Breast epithelium (tissue), 4 donors: ENCODE measurements at regions not wholly inside any gene's neighbourhood (a gene's known extent, or its start where the extent isn't known, plus 50 kb on each side); places are given as distances from the start of the nearest gene placed in this dataset.

Experiments
- DNase-seq, 2 donors: peaks; one replicate each; pipeline ENCODE4 v3.0.0-alpha.2; 2019; ENCODE audit warnings: low spot score in 2 of 2
- H3K27ac ChIP-seq, 2 donors: fragments of 200-600 bp; sonication (generic) in 1 of 2; one replicate each; pipeline ENCODE4 v1.5.1; 2016 to 2019; ENCODE audit warnings: mild to moderate bottlenecking in 1 of 2
- H3K27me3 ChIP-seq, 2 donors: fragments of 200-600 bp; sonication (generic) in 1 of 2; one replicate each; pipeline versions ENCODE4 v1.5.1 to v1.6.0; 2017 to 2019; ENCODE audit warnings: control low read depth in 1 of 2, mild to moderate bottlenecking in 1 of 2
- H3K36me3 ChIP-seq: fragments of 200-600 bp; one replicate; pipeline ENCODE4 v1.5.1; 2019
- H3K4me1 ChIP-seq, 2 donors: fragments of 200-600 bp; sonication (generic); one replicate each; pipeline ENCODE4 v1.5.1; 2016 to 2019; ENCODE audit warnings: control low read depth in 1 of 2
- H3K4me3 ChIP-seq, 3 donors: fragments of 200-600 bp; sonication (generic); 1 replicate in 2 of 3; 2 replicates in 1 of 3; pipeline ENCODE4 v1.5.1; 2016 to 2019; ENCODE audit warnings: mild to moderate bottlenecking in 3 of 3, moderate library complexity in 2 of 3
- H3K9me3 ChIP-seq, 2 donors: fragments of 200-600 bp; sonication (generic) in 1 of 2; one replicate each; pipeline ENCODE4 v1.5.1; 2016 to 2019; ENCODE audit warnings: control low read depth in 1 of 2
- POLR2A ChIP-seq: fragments of 450-650 bp; IDR thresholded peaks from one replicate; pipeline ENCODE4 v1.6.1; 2016; ENCODE audit warnings: antibody characterized with exemption, mild to moderate bottlenecking, moderate library complexity
- POLR2AphosphoS5 ChIP-seq, 3 donors: sonication (generic); formaldehyde crosslinking; IDR thresholded peaks; one replicate each; pipeline ENCODE4 v1.6.1; 2017; ENCODE audit warnings: antibody characterized with exemption in 3 of 3
- intact Hi-C: fragments of 100-400 bp; cut with DNase I; formaldehyde crosslinking; loops from one replicate; pipeline ENCODE4 v1.15.1; 2023; ENCODE audit warnings: low total_unique reads
- TF ChIP-seq, protein P1 (sequence below), 3 donors: fragments of 450-650 bp; IDR thresholded peaks; one replicate each; pipeline ENCODE4 v1.5.1; 2016 to 2017; ENCODE audit warnings: antibody characterized with exemption in 3 of 3, mild to moderate bottlenecking in 3 of 3, moderate library complexity in 3 of 3

- Histone ChIP-seq H3K9me3 (no peaks in the 10 kb centered on the region), H3K27ac (no peak overlapping the region), H3K36me3 (no peaks in the 10 kb centered on the region), H3K4me1 (no peaks in the 10 kb centered on the region), H3K27me3 (peaks cover 0 to 69% of the 10 kb centered on the region in 2 donors), H3K4me3 (no peak overlapping the region)
- intact Hi-C loops, result no loop called here
- no peak for DNase-seq
- TF ChIP-seq POLR2AphosphoS5 (IDR thresholded peaks at IDR 0.05) (no peak), POLR2A (no peak)
- TF ChIP-seq, protein P1, sequence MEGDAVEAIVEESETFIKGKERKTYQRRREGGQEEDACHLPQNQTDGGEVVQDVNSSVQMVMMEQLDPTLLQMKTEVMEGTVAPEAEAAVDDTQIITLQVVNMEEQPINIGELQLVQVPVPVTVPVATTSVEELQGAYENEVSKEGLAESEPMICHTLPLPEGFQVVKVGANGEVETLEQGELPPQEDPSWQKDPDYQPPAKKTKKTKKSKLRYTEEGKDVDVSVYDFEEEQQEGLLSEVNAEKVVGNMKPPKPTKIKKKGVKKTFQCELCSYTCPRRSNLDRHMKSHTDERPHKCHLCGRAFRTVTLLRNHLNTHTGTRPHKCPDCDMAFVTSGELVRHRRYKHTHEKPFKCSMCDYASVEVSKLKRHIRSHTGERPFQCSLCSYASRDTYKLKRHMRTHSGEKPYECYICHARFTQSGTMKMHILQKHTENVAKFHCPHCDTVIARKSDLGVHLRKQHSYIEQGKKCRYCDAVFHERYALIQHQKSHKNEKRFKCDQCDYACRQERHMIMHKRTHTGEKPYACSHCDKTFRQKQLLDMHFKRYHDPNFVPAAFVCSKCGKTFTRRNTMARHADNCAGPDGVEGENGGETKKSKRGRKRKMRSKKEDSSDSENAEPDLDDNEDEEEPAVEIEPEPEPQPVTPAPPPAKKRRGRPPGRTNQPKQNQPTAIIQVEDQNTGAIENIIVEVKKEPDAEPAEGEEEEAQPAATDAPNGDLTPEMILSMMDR (IDR thresholded peaks at IDR 0.05), result no peak
Observed at GRCh38 chr13:111534751-111535522, 214.5 kb downstream of the TEX29 start.

DNA sequence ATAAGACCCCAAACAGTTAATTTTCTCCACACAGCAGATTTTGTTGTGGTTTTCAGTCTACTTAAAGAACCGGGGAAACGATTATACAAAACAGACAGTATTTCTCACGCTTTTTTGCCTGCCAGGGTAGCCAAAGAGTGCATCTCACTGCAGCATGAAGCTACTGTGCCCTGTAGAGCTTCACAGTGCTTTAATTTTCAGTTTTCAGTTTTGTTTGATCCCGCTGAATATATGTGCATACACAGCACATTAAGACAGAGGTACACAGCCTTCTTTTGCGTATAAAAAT is 215.0 kb downstream of the TEX29 start:
- no peak for DNase-seq
- Histone ChIP-seq H3K4me3 (no peak overlapping the region), H3K4me1 (no peaks in the 10 kb centered on the region), H3K27ac (no peak overlapping the region), H3K27me3 (peaks cover 0 to 69% of the 10 kb centered on the region in 2 donors), H3K36me3 (no peaks in the 10 kb centered on the region), H3K9me3 (no peaks in the 10 kb centered on the region)
- intact Hi-C loops, result no loop called here
- TF ChIP-seq POLR2AphosphoS5 (IDR thresholded peaks at IDR 0.05) (no peak), POLR2A (no peak)
- TF ChIP-seq, protein P1 (IDR thresholded peaks at IDR 0.05), result no peak

DNA sequence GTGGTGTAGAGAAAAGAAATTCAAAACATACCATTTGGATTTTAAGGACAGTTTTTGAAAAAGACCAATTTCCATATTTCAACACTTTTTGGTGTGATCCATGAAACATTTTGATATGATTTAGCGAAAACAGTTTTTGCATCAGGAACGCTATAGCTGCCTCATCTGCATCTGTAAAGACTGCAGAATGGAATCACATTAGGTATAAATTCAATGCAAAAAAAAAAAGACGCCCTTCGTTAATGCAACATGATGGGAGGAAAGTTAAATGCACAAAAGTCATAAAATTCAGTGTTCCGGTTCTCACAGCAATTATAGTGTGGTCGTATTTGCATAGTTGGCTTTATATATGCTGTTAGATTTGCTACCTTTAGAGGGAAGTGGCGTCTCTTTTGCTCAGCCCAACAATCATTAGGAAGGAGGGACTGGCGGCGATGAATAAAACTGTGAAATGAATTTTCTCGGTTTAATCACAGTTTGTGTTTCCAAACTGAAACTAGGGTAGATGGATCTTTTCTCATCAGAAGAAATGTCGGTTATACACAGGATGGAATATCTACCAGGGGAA is 215.7 kb downstream of the TEX29 start:
- no peaks in the 10 kb centered on the region for H3K4me1 ChIP-seq
- TF ChIP-seq POLR2AphosphoS5 (IDR thresholded peaks at IDR 0.05) (no peak), POLR2A (no peak)
- TF ChIP-seq, protein P1 (IDR thresholded peaks at IDR 0.05), result no peak
- peaks cover 0 to 69% of the 10 kb centered on the region in 2 donors for H3K27me3 ChIP-seq
- no peak overlapping the region for H3K4me3 ChIP-seq
- H3K9me3 ChIP-seq, result no peaks in the 10 kb centered on the region
- H3K27ac ChIP-seq, result no peak overlapping the region
- intact Hi-C loops, result no loop called here
- DNase-seq, result no peak
- no peaks in the 10 kb centered on the region for H3K36me3 ChIP-seq

- Histone ChIP-seq H3K27me3 (peaks cover 0 to 76% of the 10 kb centered on the region in 2 donors), H3K4me1 (no peaks in the 10 kb centered on the region), H3K4me3 (no peak overlapping the region), H3K36me3 (no peaks in the 10 kb centered on the region), H3K27ac (no peak overlapping the region), H3K9me3 (no peaks in the 10 kb centered on the region)
- TF ChIP-seq POLR2AphosphoS5 (IDR thresholded peaks at IDR 0.05) (no peak), POLR2A (no peak)
- TF ChIP-seq, protein P1 (IDR thresholded peaks at IDR 0.05), result no peak
- no peak for DNase-seq
- intact Hi-C loops, result no loop called here
Observed at GRCh38 chr13:111537115-111537728, 216.8 kb downstream of the TEX29 start.

GRCh38 chr13:111537843-111538499 is 217.5 kb downstream of the TEX29 start:
- no peak for DNase-seq
- H3K9me3 ChIP-seq, result no peaks in the 10 kb centered on the region
- TF ChIP-seq POLR2AphosphoS5 (IDR thresholded peaks at IDR 0.05), result no peak
- TF ChIP-seq, protein P1 (IDR thresholded peaks at IDR 0.05), result no peak
- no peak for TF ChIP-seq POLR2A
- intact Hi-C loops, result no loop called here
- H3K27ac ChIP-seq, result no peak overlapping the region
- no peaks in the 10 kb centered on the region for H3K36me3 ChIP-seq
- no peaks in the 10 kb centered on the region for H3K4me1 ChIP-seq
- H3K27me3 ChIP-seq, result peaks cover 0 to 77% of the 10 kb centered on the region in 2 donors
- H3K4me3 ChIP-seq, result no peak overlapping the region
